GM12891 (cell line): ENCODE measurements at regions not wholly inside any gene's neighbourhood (a gene's known extent, or its start where the extent isn't known, plus 50 kb on each side); places are given as distances from the start of the nearest gene placed in this dataset.

Experiments
- PAX5 ChIP-seq: IDR thresholded peaks from 2 replicates; pipeline ENCODE4 v1.6.1; 2011; ENCODE audit warnings: low read length, moderate library complexity, mild to moderate bottlenecking; ENCODE audit not compliant: insufficient read depth, severe bottlenecking
- POLR2A ChIP-seq: IDR thresholded peaks from 2 replicates; pipeline ENCODE4 v1.6.1; 2011; ENCODE audit warnings: low read depth, low read length, control low read depth
- POLR2AphosphoS5 ChIP-seq: IDR thresholded peaks from 2 replicates; pipeline ENCODE4 v1.6.1; 2011; ENCODE audit warnings: low read depth, low read length, control low read depth
- POU2F2 ChIP-seq: IDR thresholded peaks from 2 replicates; pipeline ENCODE4 v1.6.1; 2011; ENCODE audit warnings: low read depth, mild to moderate bottlenecking, control low read depth, low read length, moderate library complexity
- TAF1 ChIP-seq: IDR thresholded peaks from 2 replicates; pipeline ENCODE4 v1.6.1; 2011; ENCODE audit warnings: low read depth, low read length, control low read depth

- TF ChIP-seq POLR2A (no peak), POLR2AphosphoS5 (no peak), TAF1 (no peak), POU2F2 (no peak), PAX5 (no peak)
These were observed 216.7 kb upstream of the RBFOX1 start for GRCh38 chr16:7115898-7116297.
